GM18507 (cell line): ENCODE measurements at regions not wholly inside any gene's neighbourhood (a gene's known extent, or its start where the extent isn't known, plus 50 kb on each side); places are given as distances from the start of the nearest gene placed in this dataset.
"Not testable (repeated sequence)": the region's sequence is repeated elsewhere in the genome, so short reads cannot be mapped to it uniquely, and the experiment has no call there.

Experiments used
- DNase-seq: peaks from one replicate; pipeline ENCODE4 v3.0.0; 2011; ENCODE audit warnings: low read depth; ENCODE audit not compliant: insufficient read length; ENCODE audit errors: extremely low spot score
- FAIRE-seq: peaks from 2 replicates; lab custom pipeline; 2011; peaks lifted over from hg19 to GRCh38; lab: Jason Lieb, UNC

- not testable (repeated sequence) for FAIRE-seq, DNase-seq
These were observed 353.4 kb downstream of the PTPRU start for GRCh38 chr1:29589716-29590115.

GRCh38 chr1:29586991-29587745 is 350.8 kb downstream of the PTPRU start:
- no peak for FAIRE-seq

GRCh38 chr1:29586215-29586614 is 349.9 kb downstream of the PTPRU start:
- no peak for DNase-seq
- no peak for FAIRE-seq

More at GRCh38 chr1:29586991-29587745, 350.8 kb downstream of the PTPRU start:
- DNase-seq, result no peak

GRCh38 chr1:29585656-29586055 is 349.3 kb downstream of the PTPRU start:
- DNase-seq, result no peak
- no peak for FAIRE-seq

- no peak for FAIRE-seq
- no peak for DNase-seq
These were observed 348.9 kb downstream of the PTPRU start for GRCh38 chr1:29585201-29585600.

- no peak for FAIRE-seq
- no peak for DNase-seq
These were observed 348.5 kb downstream of the PTPRU start for GRCh38 chr1:29584776-29585175.

- FAIRE-seq (no peak), DNase-seq (no peak)
These were observed 348.0 kb downstream of the PTPRU start for GRCh38 chr1:29584362-29584761.

GRCh38 chr1:29583727-29584126 is 347.4 kb downstream of the PTPRU start:
- FAIRE-seq (no peak), DNase-seq (no peak)

- DNase-seq (no peak), FAIRE-seq (no peak)
These were observed 344.9 kb downstream of the PTPRU start for GRCh38 chr1:29581256-29581655.

GRCh38 chr1:29579821-29580425 is 343.6 kb downstream of the PTPRU start:
- FAIRE-seq (no peak), DNase-seq (no peak)

GRCh38 chr1:29577512-29577911 is 341.2 kb downstream of the PTPRU start:
- FAIRE-seq (no peak), DNase-seq (no peak)

- no peak for FAIRE-seq
- DNase-seq, result no peak
These were observed 340.2 kb downstream of the PTPRU start for GRCh38 chr1:29576510-29576909.

- no peak for FAIRE-seq
- DNase-seq, result no peak
These were observed 339.5 kb downstream of the PTPRU start for GRCh38 chr1:29575826-29576225.

GRCh38 chr1:29575277-29575676 is 339.0 kb downstream of the PTPRU start:
- FAIRE-seq (no peak), DNase-seq (no peak)

- FAIRE-seq, result no peak
- no peak for DNase-seq
These were observed 338.5 kb downstream of the PTPRU start for GRCh38 chr1:29574871-29575270.

GRCh38 chr1:29569971-29570634 is 333.8 kb downstream of the PTPRU start:
- DNase-seq, result no peak
- no peak for FAIRE-seq

- DNase-seq (no peak), FAIRE-seq (no peak)
These were observed 330.9 kb downstream of the PTPRU start for GRCh38 chr1:29567257-29567656.

- FAIRE-seq (no peak), DNase-seq (no peak)
These were observed 329.2 kb downstream of the PTPRU start for GRCh38 chr1:29565490-29565889.

GRCh38 chr1:29563571-29563970 is 327.2 kb downstream of the PTPRU start:
- FAIRE-seq (no peak), DNase-seq (no peak)

GRCh38 chr1:29563092-29563491 is 326.8 kb downstream of the PTPRU start:
- no peak for DNase-seq
- FAIRE-seq, result no peak

- FAIRE-seq (no peak), DNase-seq (no peak)
These were observed 322.7 kb downstream of the PTPRU start for GRCh38 chr1:29559056-29559455.
